ENCODE measurements at regions not wholly inside any gene's neighbourhood (a gene's known extent, or its start where the extent isn't known, plus 50 kb on each side); places are given as distances from the start of the nearest gene placed in this dataset.

DNA sequence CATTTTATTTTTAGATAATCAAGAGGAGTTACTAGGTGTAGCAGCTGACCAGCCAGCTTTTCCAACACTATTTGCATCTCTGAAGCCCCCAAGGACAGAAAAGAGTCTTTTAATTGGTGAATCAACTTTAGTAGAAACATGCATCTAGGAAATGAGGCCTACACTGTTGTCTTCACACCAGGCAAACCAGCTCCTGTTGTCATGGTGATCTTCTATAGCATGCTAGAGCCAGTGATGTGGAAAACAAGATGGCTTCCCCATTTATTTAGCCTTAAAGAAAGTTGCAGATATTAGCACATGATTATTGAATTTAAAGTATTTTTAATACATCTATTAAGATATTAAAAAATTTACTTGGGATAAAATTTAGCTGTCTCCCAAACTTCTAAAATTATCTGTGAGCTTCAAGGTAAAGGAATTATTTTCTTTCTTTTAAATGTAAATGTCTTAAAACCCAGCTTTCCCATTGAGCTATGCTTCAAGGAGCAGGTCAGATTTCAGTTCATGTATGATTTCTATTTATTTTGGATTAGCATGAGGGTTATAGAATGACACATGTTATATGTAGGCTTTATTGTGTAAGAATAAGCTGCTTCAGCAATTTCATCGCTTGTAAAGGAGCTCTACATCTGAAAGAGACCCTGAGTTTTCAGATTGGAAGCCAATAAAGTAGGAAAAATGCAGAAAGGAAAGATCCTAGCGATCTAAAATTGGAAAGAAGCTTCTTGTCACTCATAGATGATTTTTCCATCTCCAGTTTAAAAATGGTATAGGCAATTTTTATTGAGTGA, 564.9 kb upstream of the CITED2 start:
- DNase-seq (ENCODE audit: insufficient read length, low spot score), result no peak
- TF ChIP-seq POLR2A (IDR thresholded peaks at IDR 0.05; ENCODE audit: low read depth, low read length), result no peak

DNA sequence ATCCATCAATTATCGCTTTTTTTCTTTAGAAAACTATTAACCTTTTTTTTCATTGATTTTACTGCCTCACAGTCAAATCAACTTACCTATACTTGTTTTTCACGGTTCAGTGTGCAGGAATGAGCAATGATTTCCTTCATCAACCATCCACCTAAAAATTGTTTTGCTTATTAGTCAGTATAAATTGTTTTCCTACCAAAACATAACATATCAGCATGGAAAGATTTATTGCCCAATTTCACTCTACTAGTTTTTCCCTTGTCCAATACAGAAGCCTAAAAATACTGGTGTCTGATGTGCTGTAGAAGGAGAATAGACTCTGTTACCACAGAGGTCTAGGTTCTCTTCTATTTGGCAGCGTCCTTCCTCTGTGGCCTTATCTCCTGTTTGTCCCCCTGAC, 558.2 kb upstream of the CITED2 start:
- no peak for DNase-seq (ENCODE audit: insufficient read length, low spot score)
- TF ChIP-seq POLR2A (IDR thresholded peaks at IDR 0.05; ENCODE audit: low read depth, low read length), result no peak
- FAIRE-seq, result peak; percentile 55

More for the DNA sequence above, 564.9 kb upstream of the CITED2 start:
- no peak for FAIRE-seq

- TF ChIP-seq POLR2A (IDR thresholded peaks at IDR 0.05; ENCODE audit: low read depth, low read length), result no peak
- DNase-seq (ENCODE audit: insufficient read length, low spot score), result no peak
- no peak for FAIRE-seq
These were observed 557.3 kb upstream of the CITED2 start for GRCh38 chr6:139931747-139932146.

DNA sequence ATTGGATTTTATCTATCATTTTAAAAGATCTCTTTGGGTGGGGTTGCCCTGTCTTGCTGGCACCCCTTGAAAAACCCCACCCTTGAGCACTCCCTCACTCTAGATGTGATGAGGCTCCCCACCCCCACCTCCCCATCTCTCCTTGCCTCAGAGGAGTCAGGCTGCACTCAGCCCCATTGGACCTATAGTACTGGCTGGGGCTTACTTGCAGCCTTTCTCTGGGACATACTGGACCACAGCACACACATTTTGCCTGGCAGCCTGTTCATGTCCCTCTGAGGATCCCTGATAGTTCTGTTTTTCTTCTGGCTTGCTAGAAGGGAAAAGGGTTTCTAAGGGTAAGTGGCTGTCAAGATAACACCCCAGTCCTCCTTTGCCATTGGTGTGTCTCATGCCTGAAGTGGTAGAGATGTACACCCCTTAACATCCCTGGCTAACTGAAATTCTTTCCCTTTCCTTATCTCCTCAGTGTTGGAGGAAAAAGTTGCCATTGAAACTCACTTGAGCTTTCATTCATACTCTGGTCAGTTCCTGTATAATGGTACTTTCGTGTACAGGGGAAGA, 553.4 kb upstream of the CITED2 start:
- FAIRE-seq (no peak), DNase-seq (ENCODE audit: insufficient read length, low spot score) (no peak)
- no peak for TF ChIP-seq POLR2A (IDR thresholded peaks at IDR 0.05; ENCODE audit: low read depth, low read length)

DNA sequence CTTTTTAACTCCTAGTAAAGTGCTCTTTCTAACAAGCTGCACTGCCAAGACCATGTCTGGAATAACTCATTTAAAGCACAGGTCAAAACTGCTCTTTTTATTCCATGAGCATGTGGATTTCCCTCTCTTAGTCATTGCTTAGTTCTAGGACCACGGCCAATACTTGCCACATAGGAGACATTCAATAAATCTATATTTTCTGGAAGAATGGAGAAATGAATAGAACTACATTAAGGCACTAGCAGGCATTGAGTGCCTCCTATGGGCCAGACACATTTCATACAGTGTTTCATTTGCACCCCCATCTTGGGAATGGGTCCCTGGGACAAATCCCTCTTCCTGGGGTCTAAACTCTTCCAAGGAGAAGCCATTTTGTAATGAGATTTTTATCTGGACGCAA, 552.8 kb upstream of the CITED2 start:
- no peak for DNase-seq (ENCODE audit: insufficient read length, low spot score)
- TF ChIP-seq POLR2A (IDR thresholded peaks at IDR 0.05; ENCODE audit: low read depth, low read length), result no peak
- FAIRE-seq, result peak; percentile 62

DNA sequence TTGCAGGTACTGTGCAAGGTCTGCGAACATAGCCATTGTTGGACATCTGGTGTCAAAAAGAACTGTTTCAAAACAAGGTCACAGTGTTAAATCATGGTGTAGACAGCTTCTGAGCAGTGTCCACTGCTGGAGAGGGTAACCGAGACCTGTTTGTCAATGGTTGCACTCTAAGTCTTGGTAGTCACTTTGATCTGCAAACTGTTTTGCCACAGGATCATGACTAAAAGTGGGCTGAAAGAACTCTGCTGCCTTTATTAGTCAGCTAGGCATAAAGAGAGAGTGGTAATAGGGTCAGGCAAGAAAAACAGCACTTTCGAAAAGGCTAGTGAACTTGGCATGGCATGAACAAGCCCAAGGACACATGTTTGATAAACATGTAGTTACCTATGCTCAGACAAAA, 552.3 kb upstream of the CITED2 start:
- no peak for TF ChIP-seq POLR2A (IDR thresholded peaks at IDR 0.05; ENCODE audit: low read depth, low read length)
- FAIRE-seq (no peak), DNase-seq (ENCODE audit: insufficient read length, low spot score) (no peak)

- DNase-seq (ENCODE audit: insufficient read length, low spot score) (no peak), FAIRE-seq (no peak)
- no peak for TF ChIP-seq POLR2A (IDR thresholded peaks at IDR 0.05; ENCODE audit: low read depth, low read length)
These were observed 551.6 kb upstream of the CITED2 start for GRCh38 chr6:139925894-139926641.

DNA sequence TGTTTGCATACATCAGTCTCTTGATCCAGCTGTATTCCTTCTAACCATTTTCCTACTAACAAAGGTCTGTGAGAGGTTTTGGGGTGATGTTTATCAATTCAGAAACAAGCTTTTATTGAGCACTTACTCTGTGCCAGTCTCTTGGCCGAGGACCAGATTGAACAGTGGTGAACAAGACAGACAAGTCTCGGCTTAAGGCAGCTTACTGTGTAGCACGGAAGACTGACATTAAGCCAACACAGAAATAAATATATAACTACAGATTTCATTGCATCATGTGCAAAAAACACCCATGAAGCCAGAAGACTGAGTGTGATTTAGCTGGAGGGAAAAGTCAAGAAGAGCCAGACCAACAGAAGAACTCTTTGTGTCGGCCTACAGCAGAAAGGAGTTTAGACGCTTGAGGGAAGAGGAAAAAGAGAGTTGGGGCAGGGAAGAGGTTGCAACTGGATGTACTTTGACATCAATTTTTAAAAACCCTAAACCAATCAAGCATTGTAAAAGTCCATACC, 549.6 kb upstream of the CITED2 start:
- no peak for DNase-seq (ENCODE audit: insufficient read length, low spot score)
- no peak for TF ChIP-seq POLR2A (IDR thresholded peaks at IDR 0.05; ENCODE audit: low read depth, low read length)
- no peak for FAIRE-seq

- no peak for DNase-seq (ENCODE audit: insufficient read length, low spot score)
- no peak for TF ChIP-seq POLR2A (IDR thresholded peaks at IDR 0.05; ENCODE audit: low read depth, low read length)
- FAIRE-seq, result no peak
These were observed 547.8 kb upstream of the CITED2 start for GRCh38 chr6:139922236-139922635.

DNA sequence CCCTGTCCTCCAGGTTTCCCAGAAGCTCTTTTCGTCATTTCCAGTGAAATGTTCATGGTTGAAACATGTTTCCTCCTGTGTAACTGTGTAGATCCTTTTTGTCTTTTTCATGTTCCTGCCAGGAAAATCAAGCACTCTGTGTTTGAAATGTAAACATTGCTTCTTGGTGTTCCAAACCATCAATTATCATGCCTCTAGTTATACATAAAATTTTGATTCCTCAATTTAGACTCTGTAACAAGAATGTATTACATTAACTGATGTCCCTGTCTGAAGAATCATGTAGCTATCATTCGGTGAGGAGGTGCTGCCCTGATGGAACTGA, 546.3 kb upstream of the CITED2 start:
- TF ChIP-seq POLR2A (IDR thresholded peaks at IDR 0.05; ENCODE audit: low read depth, low read length), result no peak
- DNase-seq (ENCODE audit: insufficient read length, low spot score) (no peak), FAIRE-seq (no peak)

DNA sequence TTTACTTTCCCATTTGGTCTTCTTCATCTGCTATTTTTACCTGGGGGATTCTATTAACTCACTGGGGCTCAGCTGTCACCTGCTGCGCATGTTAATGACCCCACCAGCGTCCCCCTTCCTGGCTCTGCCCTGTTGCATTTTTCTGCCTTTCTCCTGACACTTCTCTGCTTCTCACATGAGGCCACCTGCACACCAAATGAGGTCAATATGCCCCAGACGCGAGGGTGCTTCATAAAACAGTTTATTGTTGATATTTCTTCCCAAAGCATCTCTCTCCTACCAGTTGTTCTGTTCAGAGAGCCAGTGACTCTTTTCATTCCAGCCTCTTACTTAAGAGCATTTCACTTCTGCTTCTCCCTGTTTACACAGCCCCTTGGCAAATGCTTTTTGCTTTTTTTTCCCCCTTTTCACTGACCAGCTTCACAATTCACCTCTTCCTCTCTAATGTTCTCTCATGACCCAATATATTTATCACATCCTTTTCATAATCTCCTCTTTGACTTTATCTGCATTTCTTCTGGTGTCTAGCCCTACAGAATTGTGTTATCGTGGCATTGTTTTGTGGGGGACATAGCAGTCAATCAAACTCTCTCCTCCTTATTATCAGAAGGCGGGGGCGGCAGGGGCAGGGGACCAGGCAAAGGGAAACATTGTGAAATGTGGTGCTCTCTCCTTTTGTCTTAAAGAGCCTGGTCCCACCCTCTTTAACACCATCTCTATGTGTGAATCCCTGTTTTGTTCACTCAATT, 545.8 kb upstream of the CITED2 start:
- no peak for TF ChIP-seq POLR2A (IDR thresholded peaks at IDR 0.05; ENCODE audit: low read depth, low read length)
- DNase-seq (ENCODE audit: insufficient read length, low spot score) (no peak), FAIRE-seq (no peak)

- no peak for TF ChIP-seq POLR2A (IDR thresholded peaks at IDR 0.05; ENCODE audit: low read depth, low read length)
- FAIRE-seq, result no peak
- no peak for DNase-seq (ENCODE audit: insufficient read length, low spot score)
These were observed 544.9 kb upstream of the CITED2 start for GRCh38 chr6:139919107-139920026.

Data from H54 (cell line).